CD14-positive monocyte (primary cell): ENCODE measurements at regions not wholly inside any gene's neighbourhood (a gene's known extent, or its start where the extent isn't known, plus 50 kb on each side); places are given as distances from the start of the nearest gene placed in this dataset.

Experiments
- DNase-seq, 3 donors: peaks; one replicate each; pipeline ENCODE4 v3.0.0-alpha.2; 2011 to 2022
- H2AFZ ChIP-seq: 2 replicates; pipeline ENCODE4 v1.6.0; 2012; ENCODE audit warnings: mild to moderate bottlenecking, low read depth, low read length, inconsistent platforms; ENCODE audit not compliant: insufficient read depth, poor library complexity, severe bottlenecking
- H3K27ac ChIP-seq, 2 donors: 1 replicate in 1 of 2; 2 replicates in 1 of 2; pipeline ENCODE4 v1.5.1; 2012 to 2013; ENCODE audit warnings: low read length in 2 of 2, control low read depth in 1 of 2, inconsistent platforms in 1 of 2, low read depth in 1 of 2, mild to moderate bottlenecking in 1 of 2
- H3K27me3 ChIP-seq, 2 donors: one replicate each; pipeline versions ENCODE4 v1.6.0 to v1.6.1; 2011 to 2013; ENCODE audit warnings: low read length in 2 of 2; ENCODE audit not compliant: control insufficient read depth in 2 of 2, insufficient read depth in 2 of 2
- H3K36me3 ChIP-seq, 2 donors: replicated peaks in 1 of 2; 1 replicate in 1 of 2; 2 replicates in 1 of 2; pipeline versions ENCODE4 v1.5.1 to v1.6.1; 2012 to 2013; ENCODE audit warnings: low read length in 2 of 2, control low read depth in 1 of 2, inconsistent platforms in 1 of 2, mild to moderate bottlenecking in 1 of 2; ENCODE audit not compliant: insufficient read depth in 2 of 2, control insufficient read depth in 1 of 2
- H3K4me1 ChIP-seq, 2 donors: 1 replicate in 1 of 2; 2 replicates in 1 of 2; pipeline versions ENCODE4 v1.5.1 to v1.6.1; 2012 to 2013; ENCODE audit warnings: low read length in 2 of 2, control low read depth in 1 of 2, inconsistent platforms in 1 of 2, mild to moderate bottlenecking in 1 of 2, moderate library complexity in 1 of 2; ENCODE audit not compliant: insufficient read depth in 2 of 2, control insufficient read depth in 1 of 2
- H3K4me2 ChIP-seq: replicated peaks from 2 replicates; pipeline ENCODE3; 2012; ENCODE audit warnings: low read length, moderate library complexity, mild to moderate bottlenecking; ENCODE audit not compliant: poor library complexity, severe bottlenecking; ENCODE audit errors: extremely low read depth
- H3K4me3 ChIP-seq, 3 experiments: fragments of 200-600 bp in 1 of 3; sonication (generic) in 1 of 3; replicated peaks in 1 of 3; 1 replicate in 2 of 3; 2 replicates in 1 of 3; pipeline ENCODE4 v1.5.1; 2011 to 2013; ENCODE audit warnings: low read length in 3 of 3, mild to moderate bottlenecking in 3 of 3, control low read depth in 2 of 3, low read depth in 2 of 3, inconsistent platforms in 1 of 3, moderate library complexity in 1 of 3
- H3K79me2 ChIP-seq: 2 replicates; pipeline ENCODE4 v1.6.0; 2012; ENCODE audit warnings: mild to moderate bottlenecking, control low read depth, inconsistent platforms, low read length, moderate library complexity; ENCODE audit not compliant: insufficient read depth
- H3K9ac ChIP-seq: 2 replicates; pipeline ENCODE4 v1.6.0; 2017; ENCODE audit warnings: low read length, mild to moderate bottlenecking; ENCODE audit not compliant: insufficient read depth, poor library complexity, severe bottlenecking
- H3K9me3 ChIP-seq, 2 donors: replicated peaks in 1 of 2; 1 replicate in 1 of 2; 2 replicates in 1 of 2; pipeline versions ENCODE4 v1.5.1 to v1.6.1; 2012 to 2013; ENCODE audit warnings: low read length in 2 of 2, control low read depth in 1 of 2; ENCODE audit not compliant: control insufficient read depth in 1 of 2, insufficient read depth in 1 of 2
- H4K20me1 ChIP-seq: 2 replicates; pipeline ENCODE4 v1.6.0; 2012; ENCODE audit warnings: mild to moderate bottlenecking, low read length, control low read depth, moderate library complexity; ENCODE audit not compliant: insufficient read depth
- H3K27ac Mint-ChIP-seq, 7 donors: one replicate each; pipeline ENCODE4 v1.8.0; 2020; ENCODE audit warnings: mild to moderate bottlenecking in 7 of 7, mixed read lengths in 7 of 7, moderate library complexity in 6 of 7, inconsistent platforms in 2 of 7
- H3K27me3 Mint-ChIP-seq, 3 donors: one replicate each; pipeline ENCODE4 v1.8.0; 2021 to 2022; ENCODE audit warnings: low read depth in 3 of 3, mild to moderate bottlenecking in 3 of 3, mixed read lengths in 3 of 3, moderate library complexity in 3 of 3, inconsistent platforms in 1 of 3
- H3K36me3 Mint-ChIP-seq, 2 donors: one replicate each; pipeline ENCODE4 v1.8.0; 2020; ENCODE audit warnings: mixed read lengths in 2 of 2, inconsistent platforms in 1 of 2, mild to moderate bottlenecking in 1 of 2
- H3K4me1 Mint-ChIP-seq: one replicate; pipeline ENCODE4 v1.8.0; 2020; ENCODE audit warnings: mild to moderate bottlenecking, mixed read lengths
- H3K4me3 Mint-ChIP-seq, 2 donors: one replicate each; pipeline ENCODE4 v1.8.0; 2020; ENCODE audit warnings: mild to moderate bottlenecking in 2 of 2, mixed read lengths in 2 of 2, moderate library complexity in 1 of 2
- H3K9me3 Mint-ChIP-seq, 7 donors: one replicate each; pipeline ENCODE4 v1.8.0; 2020 to 2022; ENCODE audit warnings: mixed read lengths in 7 of 7, mild to moderate bottlenecking in 6 of 7, moderate library complexity in 6 of 7, inconsistent platforms in 2 of 7
- CTCF ChIP-seq: fragments of 200-600 bp; IDR thresholded peaks from one replicate; pipeline ENCODE4 v1.8.0; 2022; ENCODE audit warnings: antibody characterized with exemption, mild to moderate bottlenecking
- WGBS: methylation state at CpG from one replicate; pipeline ENCODE4 v1.1.5; 2013; ENCODE audit warnings: missing lambda C conversion rate; ENCODE audit not compliant: insufficient coverage; 5-methylcytosine and 5-hydroxymethylcytosine counted together
- intact Hi-C, 2 donors: fragments of 100-400 bp; cut with micrococcal nuclease; formaldehyde crosslinking; loops; one replicate each; pipeline versions ENCODE4 v1.15.0 to v1.15.1; 2023

- H3K27me3 ChIP-seq, result no peaks in the 10 kb centered on the region
Observed at GRCh38 chr1:90358448-90358847, 358.7 kb downstream of the BARHL2 start.

DNA sequence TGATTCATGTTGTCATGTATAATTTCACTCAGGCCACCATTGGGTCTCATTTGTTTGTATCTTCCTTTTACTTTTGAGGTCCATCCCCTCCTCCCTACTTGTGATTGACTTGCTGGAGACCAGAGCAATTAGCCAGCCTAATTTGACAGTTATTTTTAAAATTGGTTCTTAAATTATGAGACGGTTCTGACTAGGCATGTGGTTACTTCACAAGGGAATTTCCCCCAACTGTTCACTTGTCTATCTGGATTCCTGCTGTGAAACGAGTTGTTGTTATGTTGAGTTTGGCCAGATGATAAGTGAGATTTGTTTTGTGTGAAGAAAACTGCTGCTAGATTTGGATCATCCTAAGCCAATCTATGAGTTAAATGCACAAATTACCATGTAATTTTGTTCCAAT, 359.1 kb downstream of the BARHL2 start:
- Histone ChIP-seq H3K4me2 (no peak overlapping the region), H3K4me1 (no peaks in the 10 kb centered on the region), H3K36me3 (no peaks in the 10 kb centered on the region), H3K9me3 (no peaks in the 10 kb centered on the region), H3K4me3 (no peak overlapping the region), H3K79me2 (no peaks in the 10 kb centered on the region), H4K20me1 (no peaks in the 10 kb centered on the region), H3K27me3 (no peaks in the 10 kb centered on the region), H2AFZ (no peak overlapping the region), H3K9ac (no peak overlapping the region), H3K27ac (no peak overlapping the region)
- DNase-seq, result no peak
- no peaks in the 10 kb centered on the region for H3K36me3 Mint-ChIP-seq
- no peaks in the 10 kb centered on the region for H3K9me3 Mint-ChIP-seq
- H3K27ac Mint-ChIP-seq, result no peak overlapping the region
- WGBS, result no CpG with 5 or more reads among the region's 2 CpGs
- TF ChIP-seq CTCF, result no peak
- no peak overlapping the region for H3K4me3 Mint-ChIP-seq
- H3K27me3 Mint-ChIP-seq, result peaks cover 0 to 4% (median 4%) of the 10 kb centered on the region in 3 donors
- intact Hi-C loops, result no loop called here
- H3K4me1 Mint-ChIP-seq, result no peaks in the 10 kb centered on the region

More at GRCh38 chr1:90358448-90358847, 358.7 kb downstream of the BARHL2 start:
- intact Hi-C loops, result no loop called here
- Mint-ChIP-seq H3K36me3 (no peaks in the 10 kb centered on the region), H3K27ac (no peak overlapping the region), H3K4me1 (no peaks in the 10 kb centered on the region), H3K9me3 (no peaks in the 10 kb centered on the region), H3K4me3 (no peak overlapping the region), H3K27me3 (peaks cover 0 to 4% (median 3%) of the 10 kb centered on the region in 3 donors)
- DNase-seq, result no peak
- no peaks in the 10 kb centered on the region for H3K4me1 ChIP-seq
- H3K4me2 ChIP-seq, result no peak overlapping the region
- H3K4me3 ChIP-seq, result no peak overlapping the region
- H3K9ac ChIP-seq, result no peak overlapping the region
- H4K20me1 ChIP-seq, result no peaks in the 10 kb centered on the region
- H2AFZ ChIP-seq, result no peak overlapping the region
- H3K36me3 ChIP-seq, result no peaks in the 10 kb centered on the region
- WGBS, result no CpG with 5 or more reads among the region's 2 CpGs
- no peak for TF ChIP-seq CTCF
- no peaks in the 10 kb centered on the region for H3K79me2 ChIP-seq
- H3K27ac ChIP-seq, result no peak overlapping the region
- H3K9me3 ChIP-seq, result no peaks in the 10 kb centered on the region
